Activated naive CD4-positive, alpha-beta T cell treated with anti-CD3 and anti-CD28 coated beads for 36 hours (primary cell): ENCODE measurements at regions not wholly inside any gene's neighbourhood (a gene's known extent, or its start where the extent isn't known, plus 50 kb on each side); places are given as distances from the start of the nearest gene placed in this dataset.
"Not testable (repeated sequence)": the region's sequence is repeated elsewhere in the genome, so short reads cannot be mapped to it uniquely, and the experiment has no call there.

Source experiments
- CTCF ChIA-PET: fragments of 350-600 bp; sonication (Branson Sonifier 250); formaldehyde crosslinking; loops from one replicate; lab custom pipeline; 2021; ENCODE audit warnings: antibody characterized with exemption; lab: Charles Lee
- DNase-seq: peaks from one replicate; pipeline ENCODE4 v3.0.0-alpha.2; 2020
- H3K27ac Mint-ChIP-seq: one replicate; pipeline ENCODE4 v1.8.0; 2021; ENCODE audit warnings: mild to moderate bottlenecking, mixed read lengths
- H3K27me3 Mint-ChIP-seq: one replicate; pipeline ENCODE4 v1.8.0; 2021; ENCODE audit warnings: low read depth, mixed read lengths
- H3K36me3 Mint-ChIP-seq: one replicate; pipeline ENCODE4 v1.8.0; 2021; ENCODE audit warnings: low read depth, mixed read lengths
- H3K4me1 Mint-ChIP-seq: one replicate; pipeline ENCODE4 v1.8.0; 2021; ENCODE audit warnings: low read depth, mixed read lengths
- H3K4me3 Mint-ChIP-seq: one replicate; pipeline ENCODE4 v1.8.0; 2021; ENCODE audit warnings: mild to moderate bottlenecking, moderate library complexity, mixed read lengths
- H3K9me3 Mint-ChIP-seq: one replicate; pipeline ENCODE4 v1.8.0; 2021; ENCODE audit warnings: mixed read lengths
- intact Hi-C: fragments of 100-400 bp; cut with micrococcal nuclease; formaldehyde crosslinking; loops from one replicate; pipeline ENCODE4 v1.15.1; 2023

DNA sequence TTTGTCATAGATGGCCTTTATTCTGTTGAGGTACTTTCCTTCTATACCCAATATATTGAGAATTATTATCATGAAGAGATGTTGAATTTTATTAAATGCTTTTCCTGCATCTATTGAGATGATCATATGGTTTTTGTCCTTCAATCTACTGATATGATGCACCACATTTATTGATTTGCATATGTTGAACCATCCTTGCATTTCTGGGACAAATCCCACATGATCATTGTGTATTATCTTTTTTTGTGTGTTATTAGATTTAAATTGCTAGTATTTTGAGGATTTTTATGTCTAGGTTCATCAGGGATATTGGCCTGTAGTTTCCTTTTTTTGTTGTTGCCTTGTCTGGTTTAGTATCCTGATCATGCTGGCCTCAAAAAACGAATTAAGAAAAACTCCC is 124.5 kb upstream of the CES5A start:
- Mint-ChIP-seq H3K4me1 (no peaks in the 10 kb centered on the region), H3K9me3 (peaks cover 6% of the 10 kb centered on the region), H3K36me3 (no peaks in the 10 kb centered on the region), H3K27ac (no peak overlapping the region), H3K4me3 (no peak overlapping the region), H3K27me3 (peaks cover 2% of the 10 kb centered on the region)
- CTCF ChIA-PET, result no interaction called here
- intact Hi-C loops, result no loop called here
- DNase-seq, result no peak

DNA sequence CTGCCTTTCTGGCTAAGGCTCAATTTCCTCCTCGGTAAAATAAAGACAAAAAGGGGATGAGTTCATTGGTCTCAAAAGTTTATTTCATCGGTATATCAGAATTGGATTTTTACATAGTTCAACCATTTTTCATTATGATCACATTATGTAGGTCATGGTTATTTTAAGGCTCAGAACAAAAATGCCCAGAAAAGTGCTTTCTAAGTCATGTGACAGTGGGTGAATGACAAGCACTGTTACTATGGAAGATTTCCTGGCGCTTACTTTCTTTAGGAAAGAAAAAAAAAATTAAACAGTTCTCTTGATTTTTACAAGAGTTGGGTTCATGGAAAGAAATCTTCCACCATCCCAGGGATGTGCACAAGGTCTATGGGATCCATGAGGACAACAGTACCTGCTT is 117.9 kb upstream of the CES5A start:
- peaks cover 6% of the 10 kb centered on the region for H3K27me3 Mint-ChIP-seq
- H3K36me3 Mint-ChIP-seq, result no peaks in the 10 kb centered on the region
- DNase-seq, result no peak

GRCh38 chr16:55992551-55992950 is 117.4 kb upstream of the CES5A start:
- no peaks in the 10 kb centered on the region for H3K9me3 Mint-ChIP-seq
- no peak overlapping the region for H3K27ac Mint-ChIP-seq
- CTCF ChIA-PET, result no interaction called here
- H3K27me3 Mint-ChIP-seq, result peaks cover 6% of the 10 kb centered on the region
- intact Hi-C loops, result no loop called here
- DNase-seq, result no peak
- no peaks in the 10 kb centered on the region for H3K4me1 Mint-ChIP-seq
- no peak overlapping the region for H3K4me3 Mint-ChIP-seq
- no peaks in the 10 kb centered on the region for H3K36me3 Mint-ChIP-seq

More for the DNA sequence above, 117.9 kb upstream of the CES5A start:
- peaks cover 2% of the 10 kb centered on the region for H3K9me3 Mint-ChIP-seq
- H3K4me3 Mint-ChIP-seq, result no peak overlapping the region
- no peaks in the 10 kb centered on the region for H3K4me1 Mint-ChIP-seq
- CTCF ChIA-PET, result no interaction called here
- H3K27ac Mint-ChIP-seq, result no peak overlapping the region
- intact Hi-C loops, result no loop called here

GRCh38 chr16:55991843-55992242 is 116.7 kb upstream of the CES5A start:
- DNase-seq, result no peak
- peaks cover 6% of the 10 kb centered on the region for H3K27me3 Mint-ChIP-seq
- intact Hi-C loops, result no loop called here
- H3K27ac Mint-ChIP-seq, result no peak overlapping the region
- H3K9me3 Mint-ChIP-seq, result no peaks in the 10 kb centered on the region
- CTCF ChIA-PET, result no interaction called here
- no peaks in the 10 kb centered on the region for H3K36me3 Mint-ChIP-seq
- H3K4me3 Mint-ChIP-seq, result no peak overlapping the region
- H3K4me1 Mint-ChIP-seq, result no peaks in the 10 kb centered on the region

DNA sequence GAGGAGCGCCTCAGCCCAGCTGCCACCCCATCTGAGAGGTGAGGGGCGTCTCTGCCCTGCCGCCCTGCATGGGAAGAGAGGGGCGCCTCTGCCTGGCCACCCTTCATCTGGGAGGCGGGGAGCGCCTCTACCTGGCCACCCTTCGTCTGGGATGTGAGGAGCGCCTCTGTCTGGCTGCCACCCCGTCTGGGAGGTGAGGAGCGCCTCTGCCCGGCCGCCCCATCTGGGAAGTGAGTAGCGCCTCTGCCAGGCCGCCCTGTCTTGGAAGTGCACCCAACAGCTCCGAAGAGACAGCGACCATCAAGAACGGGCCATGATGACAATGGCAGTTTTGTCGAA is 114.4 kb upstream of the CES5A start:
- no peaks in the 10 kb centered on the region for H3K4me1 Mint-ChIP-seq
- no peak overlapping the region for H3K4me3 Mint-ChIP-seq
- H3K36me3 Mint-ChIP-seq, result no peaks in the 10 kb centered on the region
- no peaks in the 10 kb centered on the region for H3K9me3 Mint-ChIP-seq
- no peak for DNase-seq
- H3K27ac Mint-ChIP-seq, result no peak overlapping the region
- peaks cover 10% of the 10 kb centered on the region for H3K27me3 Mint-ChIP-seq
- intact Hi-C loops, result no loop called here
- CTCF ChIA-PET, result no interaction called here

GRCh38 chr16:55988850-55989568 is 113.8 kb upstream of the CES5A start:
- DNase-seq, H3K4me3 Mint-ChIP-seq, H3K9me3 Mint-ChIP-seq, H3K27me3 Mint-ChIP-seq, CTCF ChIA-PET, intact Hi-C loops, H3K36me3 Mint-ChIP-seq, H3K4me1 Mint-ChIP-seq, H3K27ac Mint-ChIP-seq: not testable (repeated sequence)

- Mint-ChIP-seq H3K4me1 (no peaks in the 10 kb centered on the region), H3K4me3 (no peak overlapping the region), H3K27me3 (peaks cover 10% of the 10 kb centered on the region), H3K27ac (no peak overlapping the region), H3K36me3 (no peaks in the 10 kb centered on the region), H3K9me3 (no peaks in the 10 kb centered on the region)
- intact Hi-C loops, result no loop called here
- CTCF ChIA-PET, result no interaction called here
- DNase-seq, result no peak
Observed at GRCh38 chr16:55988013-55988412, 112.8 kb upstream of the CES5A start.

DNA sequence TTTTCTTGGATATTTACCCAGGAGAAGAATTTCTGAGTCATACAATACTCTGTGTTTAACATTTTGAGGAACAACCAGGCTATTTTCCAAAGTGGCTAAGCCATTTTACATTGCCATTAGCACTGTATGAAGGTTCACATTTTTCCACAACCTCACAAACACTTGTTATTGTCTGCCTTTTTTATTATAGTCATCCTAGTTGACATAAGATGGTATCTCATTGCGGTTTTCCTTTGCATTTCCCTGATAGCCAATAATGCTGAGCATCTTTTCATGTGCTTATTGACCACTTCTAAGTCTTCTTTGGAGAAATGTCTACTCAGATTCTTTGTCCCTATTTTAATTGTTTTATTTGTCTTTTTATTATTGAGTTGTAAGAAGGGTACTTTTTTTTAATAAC is 107.4 kb upstream of the CES5A start:
- DNase-seq, result no peak
- Mint-ChIP-seq H3K27me3 (peaks cover 6% of the 10 kb centered on the region), H3K27ac (no peak overlapping the region), H3K9me3 (no peaks in the 10 kb centered on the region), H3K36me3 (no peaks in the 10 kb centered on the region), H3K4me3 (no peak overlapping the region), H3K4me1 (no peaks in the 10 kb centered on the region)
- CTCF ChIA-PET, result no interaction called here
- intact Hi-C loops, result no loop called here

DNA sequence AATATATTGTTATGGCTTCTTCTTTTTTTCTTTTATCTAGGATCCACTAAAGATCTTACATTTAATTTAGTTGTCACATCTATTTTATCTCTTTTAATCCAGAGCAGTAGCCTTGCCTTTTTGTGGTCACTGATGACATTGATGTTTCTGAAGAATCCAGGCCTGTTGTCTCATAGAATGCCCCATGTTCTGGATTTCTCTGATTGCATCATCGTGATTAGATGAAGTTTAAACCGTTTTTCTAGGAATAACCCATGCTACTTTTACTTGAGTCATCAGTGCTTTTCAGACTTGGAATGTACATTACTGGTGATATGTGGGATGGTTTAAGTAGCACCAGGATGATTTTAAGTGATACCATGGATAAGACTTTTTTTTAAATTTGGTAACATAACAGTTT is 106.4 kb upstream of the CES5A start:
- H3K4me3 Mint-ChIP-seq, result no peak overlapping the region
- H3K9me3 Mint-ChIP-seq, result no peaks in the 10 kb centered on the region
- H3K27me3 Mint-ChIP-seq, result peaks cover 8% of the 10 kb centered on the region
- intact Hi-C loops, result no loop called here
- no peaks in the 10 kb centered on the region for H3K4me1 Mint-ChIP-seq
- CTCF ChIA-PET, result no interaction called here
- no peak for DNase-seq
- H3K27ac Mint-ChIP-seq, result no peak overlapping the region
- no peaks in the 10 kb centered on the region for H3K36me3 Mint-ChIP-seq

- Mint-ChIP-seq H3K9me3 (no peaks in the 10 kb centered on the region), H3K36me3 (no peaks in the 10 kb centered on the region)
- CTCF ChIA-PET, result interaction anchor here (0.6 to 1.1 kb wide), 2 partner anchors 11 to 341 kb away, joined by 3 to 4 read pairs; no protein-coding TSS in a partner anchor
Observed at GRCh38 chr16:55976815-55977214, 101.6 kb upstream of the CES5A start.

GRCh38 chr16:55971447-55971846 is 96.3 kb upstream of the CES5A start:
- H3K27me3 Mint-ChIP-seq, result no peaks in the 10 kb centered on the region
- H3K4me3 Mint-ChIP-seq, result no peak overlapping the region
- intact Hi-C loops, result no loop called here
- no peak for DNase-seq
- H3K36me3 Mint-ChIP-seq, result no peaks in the 10 kb centered on the region
- no peak overlapping the region for H3K27ac Mint-ChIP-seq
- CTCF ChIA-PET, result no interaction called here
- no peaks in the 10 kb centered on the region for H3K4me1 Mint-ChIP-seq
- no peaks in the 10 kb centered on the region for H3K9me3 Mint-ChIP-seq

More at GRCh38 chr16:55976815-55977214, 101.6 kb upstream of the CES5A start:
- peaks cover 3% of the 10 kb centered on the region for H3K27me3 Mint-ChIP-seq
- no peak overlapping the region for H3K4me3 Mint-ChIP-seq
- intact Hi-C loops, result no loop called here
- no peak overlapping the region for H3K27ac Mint-ChIP-seq
- no peak for DNase-seq
- H3K4me1 Mint-ChIP-seq, result no peaks in the 10 kb centered on the region

- no peak overlapping the region for H3K4me3 Mint-ChIP-seq
- no peaks in the 10 kb centered on the region for H3K9me3 Mint-ChIP-seq
- no peaks in the 10 kb centered on the region for H3K36me3 Mint-ChIP-seq
- no peak for DNase-seq
- intact Hi-C loops, result no loop called here
- H3K4me1 Mint-ChIP-seq, result no peaks in the 10 kb centered on the region
- CTCF ChIA-PET, result no interaction called here
- no peak overlapping the region for H3K27ac Mint-ChIP-seq
- peaks cover 8% of the 10 kb centered on the region for H3K27me3 Mint-ChIP-seq
Observed at GRCh38 chr16:55968221-55968620, 93.0 kb upstream of the CES5A start.

DNA sequence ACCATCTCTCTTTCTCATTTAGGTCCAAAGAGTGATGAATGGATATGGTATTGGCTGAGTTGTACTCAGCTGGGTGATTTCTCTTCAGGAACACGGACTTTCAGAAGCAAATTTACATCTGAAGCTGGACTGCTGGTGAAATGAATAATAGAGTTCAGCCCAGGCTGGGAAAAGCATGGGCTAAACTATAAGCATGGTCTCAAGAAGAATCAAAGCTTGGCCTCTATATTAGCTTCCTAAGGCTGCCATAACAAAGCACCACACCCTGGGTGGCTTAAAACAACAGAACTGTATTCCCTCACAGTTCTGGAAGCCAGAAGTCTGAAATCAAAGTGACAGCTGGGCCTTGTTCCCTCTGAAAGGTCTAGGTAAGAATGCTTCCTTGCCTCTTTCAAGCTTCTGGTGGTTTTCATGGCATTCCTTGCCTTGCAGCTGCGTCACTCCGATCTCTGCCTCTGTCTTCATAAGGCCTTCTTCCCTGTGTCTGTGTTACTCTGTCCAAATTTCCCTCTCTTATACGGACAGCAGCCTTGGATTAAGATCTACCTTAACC is 89.8 kb upstream of the CES5A start:
- intact Hi-C loops, result no loop called here
- no peak overlapping the region for H3K4me3 Mint-ChIP-seq
- no peak overlapping the region for H3K27ac Mint-ChIP-seq
- CTCF ChIA-PET, result interaction anchor here (0.9 kb wide), 1 partner anchor 22 kb away, joined by 3 read pairs; no protein-coding TSS in a partner anchor
- no peaks in the 10 kb centered on the region for H3K4me1 Mint-ChIP-seq
- peaks cover 9% of the 10 kb centered on the region for H3K27me3 Mint-ChIP-seq
- DNase-seq, result no peak
- peaks cover 1% of the 10 kb centered on the region for H3K9me3 Mint-ChIP-seq
- no peaks in the 10 kb centered on the region for H3K36me3 Mint-ChIP-seq
